ENCODE measurements at regions not wholly inside any gene's neighbourhood (a gene's known extent, or its start where the extent isn't known, plus 50 kb on each side); places are given as distances from the start of the nearest gene placed in this dataset.

DNA sequence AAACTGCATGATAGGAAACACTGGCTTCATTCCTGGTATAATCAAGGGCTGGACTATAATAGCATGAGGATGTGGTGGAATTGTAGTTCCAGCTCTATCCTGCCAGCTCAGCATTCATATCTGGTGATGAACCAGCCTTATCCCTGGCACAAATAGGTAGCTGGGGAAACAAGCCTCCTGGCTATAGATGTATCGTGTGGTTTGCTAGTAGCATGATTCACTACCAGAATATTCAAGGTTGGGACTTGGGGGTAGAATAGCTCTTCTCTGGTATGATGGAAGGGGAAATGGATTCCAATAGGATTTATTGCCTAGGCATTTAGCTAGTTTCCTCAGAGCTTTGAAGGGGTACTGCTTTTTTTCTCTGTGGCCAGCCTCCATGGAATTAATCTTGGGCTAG lies 532.8 kb downstream of the FBXO15 start:
- Histone ChIP-seq H3K4me3 (no peak overlapping the region), H3K36me3 (no peaks in the 10 kb centered on the region), H3K9me3 (replicated peaks) (no peaks in the 10 kb centered on the region), H3K27ac (replicated peaks) (no peak overlapping the region), H3K27me3 (ENCODE audit: low read depth) (no peaks in the 10 kb centered on the region), H3K4me1 (no peaks in the 10 kb centered on the region)
- intact Hi-C loops (cut with micrococcal nuclease), result no loop called here
- TF ChIP-seq CTCF (IDR thresholded peaks at IDR 0.05; ENCODE audit: borderline replicate concordance), result no peak
- DNase-seq, result no peak

- intact Hi-C loops (cut with micrococcal nuclease), result no loop called here
- no peak for TF ChIP-seq CTCF (IDR thresholded peaks at IDR 0.05; ENCODE audit: borderline replicate concordance)
- H3K4me1 ChIP-seq, result no peaks in the 10 kb centered on the region
- no peaks in the 10 kb centered on the region for H3K9me3 ChIP-seq (replicated peaks)
- no peaks in the 10 kb centered on the region for H3K27me3 ChIP-seq (ENCODE audit: low read depth)
- no peak overlapping the region for H3K4me3 ChIP-seq
- DNase-seq, result no peak
- H3K27ac ChIP-seq (replicated peaks), result no peak overlapping the region
- no peaks in the 10 kb centered on the region for H3K36me3 ChIP-seq
These were observed 533.8 kb downstream of the FBXO15 start for GRCh38 chr18:73613706-73614340.

GRCh38 chr18:73597832-73598615 lies 549.6 kb downstream of the FBXO15 start:
- H3K27ac ChIP-seq (replicated peaks), result no peak overlapping the region
- H3K36me3 ChIP-seq, result no peaks in the 10 kb centered on the region
- no peak for DNase-seq
- intact Hi-C loops (cut with micrococcal nuclease), result no loop called here
- no peak for TF ChIP-seq CTCF (IDR thresholded peaks at IDR 0.05; ENCODE audit: borderline replicate concordance)
- H3K27me3 ChIP-seq (ENCODE audit: low read depth), result no peaks in the 10 kb centered on the region
- H3K4me3 ChIP-seq, result no peak overlapping the region
- no peaks in the 10 kb centered on the region for H3K4me1 ChIP-seq
- no peaks in the 10 kb centered on the region for H3K9me3 ChIP-seq (replicated peaks)

- Histone ChIP-seq H3K4me1 (no peaks in the 10 kb centered on the region), H3K9me3 (replicated peaks) (no peaks in the 10 kb centered on the region), H3K4me3 (no peak overlapping the region), H3K36me3 (no peaks in the 10 kb centered on the region), H3K27ac (replicated peaks) (no peak overlapping the region), H3K27me3 (ENCODE audit: low read depth) (no peaks in the 10 kb centered on the region)
- intact Hi-C loops (cut with micrococcal nuclease), result no loop called here
- no peak for TF ChIP-seq CTCF (IDR thresholded peaks at IDR 0.05; ENCODE audit: borderline replicate concordance)
- DNase-seq, result peak; percentile 19
These were observed 552.9 kb downstream of the FBXO15 start for GRCh38 chr18:73594749-73595148.

GRCh38 chr18:73593207-73593606 lies 554.4 kb downstream of the FBXO15 start:
- H3K27ac ChIP-seq (replicated peaks), result no peak overlapping the region
- DNase-seq, result no peak
- intact Hi-C loops (cut with micrococcal nuclease), result no loop called here
- no peaks in the 10 kb centered on the region for H3K27me3 ChIP-seq (ENCODE audit: low read depth)
- no peaks in the 10 kb centered on the region for H3K36me3 ChIP-seq
- no peaks in the 10 kb centered on the region for H3K9me3 ChIP-seq (replicated peaks)
- no peaks in the 10 kb centered on the region for H3K4me1 ChIP-seq
- no peak for TF ChIP-seq CTCF (IDR thresholded peaks at IDR 0.05; ENCODE audit: borderline replicate concordance)
- no peak overlapping the region for H3K4me3 ChIP-seq

Measured in left ventricle myocardium inferior (tissue), 1 donor.